Spinal cord (tissue), 9 donors: ENCODE measurements at regions not wholly inside any gene's neighbourhood (a gene's known extent, or its start where the extent isn't known, plus 50 kb on each side); places are given as distances from the start of the nearest gene placed in this dataset.

Experiments used
- DNase-seq, 6 donors: peaks; one replicate each; pipeline versions ENCODE4 v3.0.0 to v3.0.0-alpha.2; 2013 to 2015; ENCODE audit warnings: low spot score in 6 of 6, low read depth in 4 of 6
- H3K27ac ChIP-seq: one replicate; pipeline ENCODE4 v1.5.1; 2013; ENCODE audit warnings: low read depth, low read length, control low read depth
- H3K27me3 ChIP-seq: one replicate; pipeline ENCODE4 v1.6.1; 2013; ENCODE audit warnings: low read length; ENCODE audit not compliant: control insufficient read depth, insufficient read depth
- H3K36me3 ChIP-seq: one replicate; pipeline ENCODE4 v1.6.1; 2013; ENCODE audit warnings: low read length; ENCODE audit not compliant: control insufficient read depth, insufficient read depth
- H3K4me1 ChIP-seq: one replicate; pipeline ENCODE4 v1.6.1; 2013; ENCODE audit warnings: low read length; ENCODE audit not compliant: control insufficient read depth, insufficient read depth
- H3K4me3 ChIP-seq: one replicate; pipeline ENCODE4 v1.5.1; 2013; ENCODE audit warnings: low read depth, low read length, control low read depth
- H3K9me3 ChIP-seq: one replicate; pipeline ENCODE4 v1.6.1; 2013; ENCODE audit warnings: low read length; ENCODE audit not compliant: control insufficient read depth, insufficient read depth
- whole genome bisulfite sequencing: methylation state at CpG from one replicate; pipeline ENCODE4 v1.1.5; 2013; ENCODE audit warnings: missing lambda C conversion rate; ENCODE audit not compliant: insufficient coverage; 5-methylcytosine and 5-hydroxymethylcytosine counted together
- donor health status: healthy.

DNA sequence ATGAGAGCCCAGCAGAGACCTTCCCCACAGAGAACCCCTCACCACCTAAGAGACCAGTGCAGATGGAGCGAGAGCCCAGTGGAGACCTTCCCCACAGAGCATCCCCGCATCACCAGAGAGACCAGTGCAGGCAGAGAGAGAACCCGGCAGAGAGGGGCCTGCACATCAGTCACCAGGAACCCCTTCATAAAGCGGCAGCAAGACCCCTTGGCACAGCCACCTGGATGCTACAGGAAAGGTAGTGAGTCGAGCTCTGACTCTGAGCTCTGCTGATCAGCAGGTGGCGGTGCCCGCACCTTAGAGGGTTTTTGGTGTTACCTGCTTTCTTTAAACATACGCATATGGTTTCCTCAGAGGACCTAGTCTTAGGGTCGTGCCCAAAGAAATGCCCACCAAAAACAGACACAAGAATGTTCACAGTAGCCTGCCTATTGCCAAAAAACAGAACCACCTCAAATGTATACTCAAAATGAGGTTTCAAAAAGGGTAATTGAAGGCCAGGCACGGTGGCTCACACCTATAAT, 678.7 kb downstream of the BRD1 start:
- 81% methylated on average over 7 of the region's 10 CpGs for WGBS

DNA sequence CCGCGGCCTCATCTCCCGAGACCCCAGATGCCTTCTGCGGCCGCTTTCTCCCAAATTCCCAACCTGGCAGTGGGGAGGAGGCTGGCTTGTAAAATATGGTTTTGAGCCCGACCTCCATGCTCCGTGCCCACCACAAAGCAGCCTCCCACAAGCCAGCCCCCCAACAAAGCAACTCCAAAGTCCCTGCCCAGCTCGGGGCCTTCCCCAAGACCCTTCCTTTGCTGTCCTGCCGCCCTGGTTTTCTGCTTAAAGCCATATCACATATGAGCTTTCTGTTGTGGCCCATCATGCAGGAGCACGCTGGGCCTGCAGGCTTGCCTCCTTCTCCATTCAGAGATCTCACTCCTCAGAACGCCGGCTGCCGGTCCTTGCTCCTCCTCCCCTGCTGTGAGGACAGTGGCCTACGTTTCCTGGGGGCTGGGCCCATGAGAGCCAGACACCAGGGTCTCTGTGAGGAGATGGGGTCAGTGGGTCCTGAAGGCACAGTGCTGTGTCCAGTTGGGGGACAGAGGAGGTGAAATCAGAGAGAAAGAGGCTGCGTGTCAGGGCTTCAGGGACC, 680.0 kb downstream of the BRD1 start:
- 66% methylated on average over 7 of the region's 15 CpGs for WGBS
- peaks cover 41% of the 10 kb centered on the region for H3K4me1 ChIP-seq
- no peaks in the 10 kb centered on the region for H3K9me3 ChIP-seq
- H3K27me3 ChIP-seq: no peaks in the 10 kb centered on the region
- H3K27ac ChIP-seq: no peak overlapping the region
- DNase-seq: no peak
- peaks cover 2% of the 10 kb centered on the region for H3K36me3 ChIP-seq
- H3K4me3 ChIP-seq: no peak overlapping the region

More for the DNA sequence above, 678.7 kb downstream of the BRD1 start:
- Histone ChIP-seq H3K27ac (no peak overlapping the region), H3K9me3 (no peaks in the 10 kb centered on the region), H3K4me3 (no peak overlapping the region), H3K4me1 (peaks cover 41% of the 10 kb centered on the region), H3K27me3 (no peaks in the 10 kb centered on the region), H3K36me3 (peaks cover 2% of the 10 kb centered on the region)
- DNase-seq: no peak

DNA sequence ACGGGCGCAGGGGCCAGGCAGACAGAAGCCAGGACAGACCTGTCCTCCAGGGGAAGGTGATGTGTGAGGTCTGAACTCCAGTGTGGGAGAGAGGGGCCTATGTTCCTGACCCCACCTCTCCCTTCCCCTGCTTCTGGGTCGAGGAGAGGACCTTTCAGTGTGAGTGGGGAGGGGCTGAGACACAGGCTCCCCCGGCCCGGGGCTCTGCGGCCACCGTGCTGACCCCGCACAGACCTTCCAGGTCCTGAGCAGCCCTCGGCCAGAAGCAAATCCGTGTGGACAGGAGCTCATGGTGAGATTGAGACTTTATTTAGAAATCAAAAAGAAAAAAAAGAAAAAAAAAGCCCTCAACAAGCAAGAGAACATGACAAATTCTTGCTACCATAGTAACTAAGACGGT, 680.5 kb downstream of the BRD1 start:
- Histone ChIP-seq H3K9me3 (no peaks in the 10 kb centered on the region), H3K27me3 (no peaks in the 10 kb centered on the region), H3K27ac (no peak overlapping the region), H3K4me1 (peaks cover 41% of the 10 kb centered on the region), H3K4me3 (no peak overlapping the region), H3K36me3 (peaks cover 2% of the 10 kb centered on the region)
- peak in 1 of 6 donors; percentile 22 for DNase-seq
- no CpG with 5 or more reads among the region's 11 CpGs for WGBS

DNA sequence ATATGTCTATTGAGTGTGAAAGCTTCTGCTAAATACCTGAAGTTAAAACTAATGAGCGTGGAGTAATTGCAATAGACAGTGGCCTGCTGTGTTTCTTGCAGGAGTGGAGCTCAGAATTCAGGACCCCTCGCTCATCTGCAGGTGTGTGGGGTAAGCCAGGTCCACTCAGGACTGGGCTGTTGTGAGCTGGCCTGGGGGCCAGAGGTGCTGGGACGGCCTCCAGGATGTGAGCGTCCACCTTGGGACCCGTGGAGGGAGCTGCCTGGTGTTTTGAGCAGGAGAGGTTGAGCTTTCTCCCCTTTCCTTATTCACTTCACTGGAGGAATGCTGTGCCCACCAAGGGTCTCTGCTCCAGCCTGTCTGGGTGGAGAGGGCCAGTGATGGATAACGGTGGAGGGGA, 681.2 kb downstream of the BRD1 start:
- 81% methylated on average over 4 of the region's 6 CpGs for WGBS
- no peak overlapping the region for H3K4me3 ChIP-seq
- H3K4me1 ChIP-seq: peaks cover 42% of the 10 kb centered on the region
- H3K27ac ChIP-seq: no peak overlapping the region
- DNase-seq: no peak
- peaks cover 2% of the 10 kb centered on the region for H3K36me3 ChIP-seq
- H3K9me3 ChIP-seq: no peaks in the 10 kb centered on the region
- H3K27me3 ChIP-seq: no peaks in the 10 kb centered on the region

DNA sequence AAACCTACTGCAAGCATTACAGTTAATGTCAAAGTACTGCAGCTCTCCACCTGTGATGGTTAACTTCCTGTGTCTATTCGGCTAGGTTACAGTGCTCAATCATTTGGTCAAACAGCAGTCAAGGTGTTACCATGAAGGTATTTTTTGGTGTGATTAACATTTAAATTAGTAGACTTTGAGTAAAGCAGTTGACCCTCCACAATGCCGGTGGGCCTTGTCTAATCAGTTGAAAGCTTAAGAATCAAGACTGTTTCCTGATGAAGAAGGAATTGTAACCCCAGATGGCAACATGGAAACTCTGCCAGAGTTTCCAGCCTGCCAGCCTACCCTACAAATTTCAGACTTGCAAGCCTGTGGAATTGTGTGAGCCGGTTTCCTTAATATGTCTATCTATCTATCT, 683.9 kb downstream of the BRD1 start:
- Histone ChIP-seq H3K4me1 (peaks cover 42% of the 10 kb centered on the region), H3K4me3 (no peak overlapping the region), H3K36me3 (peaks cover 2% of the 10 kb centered on the region), H3K27me3 (no peaks in the 10 kb centered on the region), H3K27ac (no peak overlapping the region), H3K9me3 (no peaks in the 10 kb centered on the region)
- DNase-seq: no peak
- WGBS: 100% methylated on average over 2 of the region's 3 CpGs

DNA sequence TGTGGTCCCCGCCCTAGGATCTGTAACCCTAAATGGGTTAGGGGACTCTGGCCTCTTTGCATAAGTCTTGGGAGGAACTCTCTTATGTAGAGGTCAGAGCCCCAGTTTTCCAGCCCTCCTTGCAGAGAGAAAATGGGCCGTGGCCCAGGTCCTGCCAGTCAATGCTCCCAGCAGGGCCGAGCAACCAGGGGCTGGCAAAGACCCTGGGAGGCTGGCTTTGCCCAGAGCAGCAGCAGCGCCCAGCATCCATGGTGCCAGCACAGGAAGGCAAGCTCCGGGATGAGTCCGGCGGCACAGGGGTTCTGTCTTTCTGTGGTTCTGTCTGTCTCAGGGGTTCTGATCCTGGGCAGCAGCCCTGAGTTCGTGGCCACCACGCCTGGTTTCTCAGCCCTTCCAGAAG, 684.8 kb downstream of the BRD1 start:
- 93% methylated on average over 8 of the region's 9 CpGs for WGBS
- no peak for DNase-seq

DNA sequence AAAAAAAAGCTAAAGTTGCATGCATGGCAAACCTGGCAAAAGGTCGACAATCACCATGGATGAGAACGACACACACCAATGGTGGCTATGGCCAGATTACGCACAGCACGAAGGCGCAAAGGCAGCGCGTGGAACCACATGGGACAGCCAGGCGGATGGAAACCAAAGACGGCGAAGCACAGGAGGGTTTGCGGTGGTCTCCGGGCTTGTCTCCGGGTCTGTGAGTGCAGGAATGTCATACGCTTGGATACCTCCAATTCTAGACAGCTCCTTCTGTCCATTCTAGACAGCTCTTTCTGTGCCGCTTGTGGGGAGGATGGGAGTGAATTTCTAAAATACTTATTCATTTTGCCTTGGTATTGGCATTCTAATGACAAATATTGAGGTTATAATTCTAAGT, 685.4 kb downstream of the BRD1 start:
- H3K27ac ChIP-seq: no peak overlapping the region
- peaks cover 2% of the 10 kb centered on the region for H3K36me3 ChIP-seq
- H3K4me1 ChIP-seq: peaks cover 33% of the 10 kb centered on the region
- H3K27me3 ChIP-seq: no peaks in the 10 kb centered on the region
- no peaks in the 10 kb centered on the region for H3K9me3 ChIP-seq
- no peak overlapping the region for H3K4me3 ChIP-seq
- DNase-seq: no peak
- WGBS: 86% methylated on average over 12 of the region's 15 CpGs

More for the DNA sequence above, 684.8 kb downstream of the BRD1 start:
- Histone ChIP-seq H3K27me3 (no peaks in the 10 kb centered on the region), H3K4me3 (no peak overlapping the region), H3K4me1 (peaks cover 39% of the 10 kb centered on the region), H3K36me3 (peaks cover 2% of the 10 kb centered on the region), H3K9me3 (no peaks in the 10 kb centered on the region), H3K27ac (no peak overlapping the region)

DNA sequence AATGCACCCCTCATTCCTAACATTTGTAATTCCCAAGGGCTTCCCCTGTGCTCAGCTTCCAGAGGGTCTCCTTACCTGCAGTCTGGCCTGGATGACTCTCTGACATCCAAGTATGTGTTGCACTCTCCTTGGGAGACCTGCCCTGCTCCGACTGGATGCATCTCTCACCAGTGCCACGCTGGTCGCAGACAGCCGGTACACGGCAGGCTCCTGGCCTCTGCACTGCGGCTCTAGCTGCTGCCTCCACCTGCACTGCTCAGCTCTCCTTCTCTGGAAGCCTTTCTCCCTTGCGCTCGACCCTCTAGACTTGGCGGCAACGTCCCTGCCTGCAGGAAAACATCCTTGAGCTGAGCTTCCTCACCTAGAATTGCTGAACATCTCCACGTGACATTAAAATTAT, 685.9 kb downstream of the BRD1 start:
- Histone ChIP-seq H3K4me1 (peaks cover 31% of the 10 kb centered on the region), H3K27me3 (no peaks in the 10 kb centered on the region), H3K27ac (no peak overlapping the region), H3K4me3 (no peak overlapping the region), H3K9me3 (no peaks in the 10 kb centered on the region), H3K36me3 (peaks cover 1% of the 10 kb centered on the region)
- DNase-seq: no peak
- WGBS: 78% methylated on average over 10 of the region's 11 CpGs

DNA sequence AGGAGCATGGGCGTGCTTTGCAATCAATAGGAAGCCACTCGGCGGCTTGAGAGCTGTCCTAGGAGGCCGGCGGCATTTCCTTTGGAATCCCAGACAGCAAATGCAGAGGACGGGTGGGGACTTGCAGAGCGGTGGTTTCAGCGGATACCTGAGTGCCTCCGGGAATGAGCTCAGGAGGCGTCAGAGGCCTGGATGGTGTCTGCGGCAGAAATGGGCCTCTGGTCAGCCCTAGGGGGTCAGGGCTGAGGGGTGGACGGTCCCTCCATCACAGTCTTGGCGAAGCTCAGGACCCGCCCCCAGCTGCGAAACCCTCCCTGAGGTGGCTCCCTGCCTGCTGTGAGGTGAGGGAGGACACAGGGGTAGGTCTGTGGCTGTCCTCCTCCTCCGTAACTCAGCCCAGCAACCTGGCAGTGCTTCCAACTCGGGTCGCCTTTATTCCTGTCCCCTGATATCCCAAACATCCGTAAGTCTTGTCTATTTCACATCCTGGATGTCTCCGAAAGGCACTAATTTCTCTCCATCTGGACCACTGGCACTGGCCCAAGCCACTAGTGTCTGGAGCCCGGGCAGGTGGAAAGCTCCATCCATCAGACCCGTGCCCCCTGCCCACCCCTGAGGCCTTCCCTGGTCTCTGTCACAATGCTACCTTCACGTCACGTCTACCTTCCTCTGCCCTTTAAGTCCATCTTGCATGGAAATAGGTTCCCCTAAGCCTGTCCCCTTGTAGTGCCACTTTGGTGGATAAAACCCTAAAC, 686.6 kb downstream of the BRD1 start:
- Histone ChIP-seq H3K36me3 (no peaks in the 10 kb centered on the region), H3K27me3 (no peaks in the 10 kb centered on the region), H3K27ac (no peak overlapping the region), H3K4me1 (peaks cover 27% of the 10 kb centered on the region), H3K4me3 (no peak overlapping the region), H3K9me3 (no peaks in the 10 kb centered on the region)
- DNase-seq: no peak
- 74% methylated on average over 20 of the region's 24 CpGs for WGBS
